Activated CD4-positive, alpha-beta T cell treated with anti-CD3 and anti-CD28 coated beads for 24 hours (primary cell): ENCODE measurements at regions not wholly inside any gene's neighbourhood (a gene's known extent, or its start where the extent isn't known, plus 50 kb on each side); places are given as distances from the start of the nearest gene placed in this dataset.

Experiments
- DNase-seq, 2 donors: peaks; one replicate each; pipeline ENCODE4 v3.0.0-alpha.2; 2020; ENCODE audit warnings: low read depth in 2 of 2

- no peak for DNase-seq
Measured at GRCh38 chr3:127396473-127396872, 108.6 kb upstream of the PRR20G start.

- DNase-seq: no peak
Measured at GRCh38 chr3:127395663-127396355, 108.0 kb upstream of the PRR20G start.

- no peak for DNase-seq
Measured at GRCh38 chr3:127394984-127395662, 107.3 kb upstream of the PRR20G start.

GRCh38 chr3:127394031-127394430 lies 106.2 kb upstream of the PRR20G start:
- no peak for DNase-seq

- DNase-seq: no peak
Measured at GRCh38 chr3:127393131-127393820, 105.4 kb upstream of the PRR20G start.

- DNase-seq: no peak
Measured at GRCh38 chr3:127392156-127392490, 104.3 kb upstream of the PRR20G start.

- no peak for DNase-seq
Measured at GRCh38 chr3:127391436-127392155, 103.8 kb upstream of the PRR20G start.

- no peak for DNase-seq
Measured at GRCh38 chr3:127390365-127391025, 102.6 kb upstream of the PRR20G start.

GRCh38 chr3:127389913-127390312 lies 102.1 kb upstream of the PRR20G start:
- no peak for DNase-seq

GRCh38 chr3:127389420-127389819 lies 101.6 kb upstream of the PRR20G start:
- no peak for DNase-seq

GRCh38 chr3:127388427-127388826 lies 100.6 kb upstream of the PRR20G start:
- no peak for DNase-seq

- DNase-seq: no peak
Measured at GRCh38 chr3:127387556-127388153, 99.8 kb upstream of the PRR20G start.

- no peak for DNase-seq
Measured at GRCh38 chr3:127387119-127387518, 99.3 kb upstream of the PRR20G start.

GRCh38 chr3:127386490-127386889 lies 98.6 kb upstream of the PRR20G start:
- DNase-seq: no peak

GRCh38 chr3:127385540-127385870 lies 97.7 kb upstream of the PRR20G start:
- no peak for DNase-seq

GRCh38 chr3:127384717-127385539 lies 97.1 kb upstream of the PRR20G start:
- no peak for DNase-seq

- DNase-seq: no peak
Measured at GRCh38 chr3:127383656-127384179, 95.9 kb upstream of the PRR20G start.

- DNase-seq: no peak
Measured at GRCh38 chr3:127377801-127378655, 90.2 kb upstream of the PRR20G start.

- DNase-seq: no peak
Measured at GRCh38 chr3:127375151-127375930, 87.5 kb upstream of the PRR20G start.
